DND-41 (cell line): ENCODE measurements at regions not wholly inside any gene's neighbourhood (a gene's known extent, or its start where the extent isn't known, plus 50 kb on each side); places are given as distances from the start of the nearest gene placed in this dataset.

Source experiments
- EZH2 ChIP-seq: IDR thresholded peaks from 3 replicates; pipeline ENCODE4 v1.6.1; 2012; ENCODE audit warnings: borderline replicate concordance, low read depth, mild to moderate bottlenecking, moderate library complexity, low read length, inconsistent platforms; ENCODE audit not compliant: severe bottlenecking
- TF ChIP-seq, protein P1 (sequence below): IDR thresholded peaks from 2 replicates; pipeline ENCODE4 v1.5.1; 2012; ENCODE audit warnings: borderline replicate concordance, low read length, moderate library complexity, mild to moderate bottlenecking; ENCODE audit not compliant: poor library complexity, severe bottlenecking; ENCODE audit errors: extremely low read depth

DNA sequence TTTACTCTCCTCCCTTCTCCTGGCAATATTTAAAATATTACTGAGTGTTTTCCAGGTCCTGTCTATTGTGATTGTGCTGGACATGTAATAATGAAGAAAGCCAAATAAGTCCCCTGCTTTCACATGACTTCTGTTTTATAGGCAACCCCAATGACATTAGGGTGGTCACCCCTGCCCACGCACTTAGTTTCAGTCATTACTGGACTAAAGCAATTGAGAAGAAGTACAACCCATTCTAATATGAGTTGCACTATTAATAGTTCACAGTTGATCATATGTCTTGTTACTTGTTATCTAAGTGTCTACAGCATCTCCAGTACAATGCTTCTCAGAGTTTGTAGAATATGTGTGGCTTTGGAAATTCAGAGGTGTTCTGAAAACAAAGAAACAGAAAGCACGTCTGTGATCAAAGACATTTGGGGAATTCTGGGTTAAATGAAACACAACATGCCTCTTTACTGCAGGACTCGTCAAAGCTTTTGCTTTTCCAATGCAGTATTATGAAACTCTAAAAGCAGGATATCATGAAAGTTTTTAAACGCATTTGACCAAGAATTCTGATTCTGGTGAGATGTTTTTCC is 789.5 kb downstream of the DHX35 start:
- TF ChIP-seq, protein P1, sequence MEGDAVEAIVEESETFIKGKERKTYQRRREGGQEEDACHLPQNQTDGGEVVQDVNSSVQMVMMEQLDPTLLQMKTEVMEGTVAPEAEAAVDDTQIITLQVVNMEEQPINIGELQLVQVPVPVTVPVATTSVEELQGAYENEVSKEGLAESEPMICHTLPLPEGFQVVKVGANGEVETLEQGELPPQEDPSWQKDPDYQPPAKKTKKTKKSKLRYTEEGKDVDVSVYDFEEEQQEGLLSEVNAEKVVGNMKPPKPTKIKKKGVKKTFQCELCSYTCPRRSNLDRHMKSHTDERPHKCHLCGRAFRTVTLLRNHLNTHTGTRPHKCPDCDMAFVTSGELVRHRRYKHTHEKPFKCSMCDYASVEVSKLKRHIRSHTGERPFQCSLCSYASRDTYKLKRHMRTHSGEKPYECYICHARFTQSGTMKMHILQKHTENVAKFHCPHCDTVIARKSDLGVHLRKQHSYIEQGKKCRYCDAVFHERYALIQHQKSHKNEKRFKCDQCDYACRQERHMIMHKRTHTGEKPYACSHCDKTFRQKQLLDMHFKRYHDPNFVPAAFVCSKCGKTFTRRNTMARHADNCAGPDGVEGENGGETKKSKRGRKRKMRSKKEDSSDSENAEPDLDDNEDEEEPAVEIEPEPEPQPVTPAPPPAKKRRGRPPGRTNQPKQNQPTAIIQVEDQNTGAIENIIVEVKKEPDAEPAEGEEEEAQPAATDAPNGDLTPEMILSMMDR, result no peak
- TF ChIP-seq EZH2, result no peak
